GM12865 (cell line): ENCODE measurements at regions not wholly inside any gene's neighbourhood (a gene's known extent, or its start where the extent isn't known, plus 50 kb on each side); places are given as distances from the start of the nearest gene placed in this dataset.

ENCODE experiments used
- DNase-seq: peaks from one replicate; pipeline ENCODE4 v3.0.0; 2010; ENCODE audit warnings: low read depth
- H3K4me3 ChIP-seq: 2 replicates; pipeline ENCODE4 v1.5.1; 2011; ENCODE audit warnings: mild to moderate bottlenecking, low read depth, low read length, control low read depth
- TF ChIP-seq, protein P1 (sequence below): IDR thresholded peaks from 2 replicates; pipeline ENCODE4 v1.5.1; 2011; ENCODE audit warnings: low read length, control low read depth, low read depth, inconsistent platforms; ENCODE audit not compliant: insufficient read depth; ENCODE audit errors: missing control alignments

GRCh38 chr13:22082030-22082429 is 411.2 kb downstream of the FGF9 start:
- TF ChIP-seq, protein P1, sequence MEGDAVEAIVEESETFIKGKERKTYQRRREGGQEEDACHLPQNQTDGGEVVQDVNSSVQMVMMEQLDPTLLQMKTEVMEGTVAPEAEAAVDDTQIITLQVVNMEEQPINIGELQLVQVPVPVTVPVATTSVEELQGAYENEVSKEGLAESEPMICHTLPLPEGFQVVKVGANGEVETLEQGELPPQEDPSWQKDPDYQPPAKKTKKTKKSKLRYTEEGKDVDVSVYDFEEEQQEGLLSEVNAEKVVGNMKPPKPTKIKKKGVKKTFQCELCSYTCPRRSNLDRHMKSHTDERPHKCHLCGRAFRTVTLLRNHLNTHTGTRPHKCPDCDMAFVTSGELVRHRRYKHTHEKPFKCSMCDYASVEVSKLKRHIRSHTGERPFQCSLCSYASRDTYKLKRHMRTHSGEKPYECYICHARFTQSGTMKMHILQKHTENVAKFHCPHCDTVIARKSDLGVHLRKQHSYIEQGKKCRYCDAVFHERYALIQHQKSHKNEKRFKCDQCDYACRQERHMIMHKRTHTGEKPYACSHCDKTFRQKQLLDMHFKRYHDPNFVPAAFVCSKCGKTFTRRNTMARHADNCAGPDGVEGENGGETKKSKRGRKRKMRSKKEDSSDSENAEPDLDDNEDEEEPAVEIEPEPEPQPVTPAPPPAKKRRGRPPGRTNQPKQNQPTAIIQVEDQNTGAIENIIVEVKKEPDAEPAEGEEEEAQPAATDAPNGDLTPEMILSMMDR, result no peak
- no peak for DNase-seq
- no peak overlapping the region for H3K4me3 ChIP-seq

DNA sequence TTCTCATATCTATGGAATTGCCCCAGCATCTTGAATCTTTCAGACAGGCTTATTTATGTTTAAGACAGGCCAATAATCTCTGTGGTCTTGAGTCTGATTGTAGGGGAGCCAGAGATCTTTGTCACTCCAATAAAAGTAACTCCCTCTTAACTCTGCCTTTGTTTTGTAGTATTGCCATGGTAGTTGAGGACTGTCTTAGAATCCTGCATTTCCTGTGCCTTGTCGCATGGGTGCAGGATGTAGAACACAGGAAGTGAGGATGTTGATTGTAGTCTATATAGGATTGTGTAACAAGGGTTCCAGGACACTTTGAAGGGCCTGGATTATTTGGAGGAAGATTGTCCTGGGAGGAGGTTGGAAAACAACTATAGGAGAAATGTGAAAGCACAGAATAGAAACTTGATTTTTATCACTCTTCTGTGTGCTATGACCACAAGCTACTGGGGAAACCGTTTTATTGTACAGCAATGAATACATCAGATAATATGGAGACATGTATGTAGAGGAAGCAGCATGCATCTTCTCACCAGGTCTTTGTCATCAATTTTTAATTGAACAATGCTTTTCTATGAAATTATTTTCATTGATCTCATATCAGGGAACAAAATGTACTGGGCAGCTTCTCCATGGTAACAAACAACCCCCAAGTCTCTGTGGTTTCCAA is 411.7 kb downstream of the FGF9 start:
- H3K4me3 ChIP-seq, result no peak overlapping the region
- TF ChIP-seq, protein P1, result no peak
- no peak for DNase-seq

DNA sequence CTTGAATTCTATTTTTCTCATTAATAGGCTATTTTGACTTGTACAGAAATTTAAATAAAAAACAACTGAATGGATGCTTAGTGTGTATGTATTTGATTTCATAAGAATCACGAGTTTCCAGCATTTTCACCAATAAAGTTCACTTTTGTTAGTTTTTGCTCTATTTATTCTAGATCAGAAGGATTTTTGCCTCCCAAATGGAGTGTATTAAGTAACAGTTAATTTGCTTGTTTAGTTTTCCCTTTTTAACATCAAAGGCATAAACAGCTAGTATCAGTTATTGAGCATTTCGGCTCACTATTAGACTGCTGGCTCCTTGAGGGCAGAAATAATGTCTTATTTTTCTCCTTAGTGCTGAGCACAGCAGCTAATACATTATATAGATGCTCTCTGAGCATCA is 414.1 kb downstream of the FGF9 start:
- TF ChIP-seq, protein P1, result no peak

GRCh38 chr13:22086597-22087330 is 415.9 kb downstream of the FGF9 start:
- no peak overlapping the region for H3K4me3 ChIP-seq
- TF ChIP-seq, protein P1, result no peak
- no peak for DNase-seq

More for the DNA sequence above, 414.1 kb downstream of the FGF9 start:
- no peak for DNase-seq
- no peak overlapping the region for H3K4me3 ChIP-seq

DNA sequence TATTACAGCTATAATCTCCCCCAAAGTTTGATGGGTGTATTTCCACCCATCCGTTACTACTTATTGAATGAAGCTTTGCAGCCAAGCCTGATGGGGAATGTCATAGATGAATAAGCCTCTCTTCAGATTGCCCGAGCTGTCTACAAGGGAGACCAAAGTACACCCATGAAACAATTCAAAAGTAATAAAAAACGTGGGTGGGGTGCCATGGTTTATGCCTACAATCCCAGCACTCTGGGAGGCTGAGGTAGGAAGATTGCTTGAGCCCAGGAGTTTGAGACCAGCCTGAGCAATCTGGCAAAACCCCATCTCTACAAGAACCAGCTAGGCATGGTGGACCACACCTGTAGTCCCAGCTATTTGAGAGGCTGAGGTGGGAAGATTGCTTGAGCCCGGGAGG is 419.2 kb downstream of the FGF9 start:
- DNase-seq, result no peak
- TF ChIP-seq, protein P1, result no peak
- H3K4me3 ChIP-seq, result no peak overlapping the region

DNA sequence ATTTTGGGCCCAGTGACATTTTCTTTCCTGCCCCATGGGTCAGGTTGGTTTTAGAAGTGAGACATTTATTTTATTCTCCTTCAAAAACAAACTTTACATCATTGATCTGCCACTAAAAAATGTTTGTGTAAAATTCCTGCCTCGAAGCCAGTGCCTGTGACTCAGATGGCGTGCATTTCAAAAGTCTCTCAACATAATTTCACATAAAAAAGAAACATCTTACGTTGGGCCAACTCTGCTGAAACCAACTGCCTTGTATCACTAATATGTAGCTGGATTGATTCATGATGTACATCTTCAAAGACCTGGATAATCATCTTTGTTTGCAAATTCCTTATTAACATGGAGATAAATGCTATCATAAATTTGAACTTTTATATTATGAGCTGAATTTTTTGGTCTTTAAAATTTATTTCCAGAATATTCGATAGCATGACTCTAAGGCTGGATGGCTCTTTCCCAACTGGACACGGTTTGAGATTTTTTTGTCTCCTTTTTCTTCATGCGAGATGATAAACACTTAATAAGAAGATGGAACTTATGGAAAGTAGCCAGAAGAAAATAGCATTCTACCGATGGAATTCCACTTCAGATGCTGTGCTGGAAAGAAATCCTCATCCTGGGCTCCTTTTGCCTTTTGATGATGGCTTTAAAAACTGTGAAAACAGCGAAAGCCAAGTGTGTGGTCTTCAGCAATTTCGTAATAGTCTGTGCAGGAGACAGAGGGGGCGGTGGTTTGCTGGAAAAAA is 420.5 kb downstream of the FGF9 start:
- H3K4me3 ChIP-seq, result no peak overlapping the region
- DNase-seq, result no peak
- TF ChIP-seq, protein P1, result no peak
